Psoas muscle (tissue), 7 donors: ENCODE measurements at regions not wholly inside any gene's neighbourhood (a gene's known extent, or its start where the extent isn't known, plus 50 kb on each side); places are given as distances from the start of the nearest gene placed in this dataset.

Experiments
- ATAC-seq, 4 donors: fragments of 200-7000 bp; cut with Tn5 transposase; one replicate each; pipeline ENCODE4 v1.9.1; 2020; ENCODE audit warnings: moderate library complexity in 3 of 4, mild to moderate bottlenecking in 2 of 4
- DNase-seq, 2 donors: peaks; one replicate each; pipeline ENCODE4 v3.0.0-alpha.2; 2020
- H3K27ac ChIP-seq: fragments of 200-600 bp; one replicate; pipeline ENCODE4 v1.8.0; 2022
- H3K27me3 ChIP-seq, 3 donors: fragments of 200-600 bp in 1 of 3; one replicate each; pipeline versions ENCODE4 v1.6.1 to v1.8.0; 2013 to 2022; ENCODE audit warnings: low read length in 2 of 3, mild to moderate bottlenecking in 2 of 3, moderate library complexity in 1 of 3; ENCODE audit not compliant: insufficient read depth in 3 of 3
- H3K36me3 ChIP-seq, 2 donors: fragments of 200-600 bp in 1 of 2; one replicate each; pipeline versions ENCODE4 v1.6.1 to v1.8.0; 2013 to 2022; ENCODE audit warnings: low read depth in 1 of 2, mild to moderate bottlenecking in 1 of 2, moderate library complexity in 1 of 2; ENCODE audit not compliant: insufficient read depth in 1 of 2
- H3K4me1 ChIP-seq: fragments of 200-600 bp; one replicate; pipeline ENCODE4 v1.8.0; 2022
- H3K4me3 ChIP-seq: fragments of 200-600 bp; one replicate; pipeline ENCODE4 v1.8.0; 2022; ENCODE audit warnings: mild to moderate bottlenecking
- H3K9me3 ChIP-seq: fragments of 200-600 bp; one replicate; pipeline ENCODE4 v1.8.0; 2022
- WGBS, 3 donors: extraction: QIAGEN DNeasy Blood & Tissue Kit; methylation state at CpG; one replicate each; pipeline versions ENCODE4 v1.1.6 to v1.1.7; 2013; 5-methylcytosine and 5-hydroxymethylcytosine counted together
- intact Hi-C, 2 donors: fragments of 100-400 bp; cut with DNase I; formaldehyde crosslinking; loops; one replicate each; pipeline versions ENCODE4 v1.11.0 to v1.14.2; 2022
- TF ChIP-seq, protein P1 (sequence below): fragments of 200-600 bp; IDR thresholded peaks from one replicate; pipeline ENCODE4 v1.8.0; 2022; ENCODE audit warnings: antibody characterized with exemption
- donor health status: healthy with polysubstance abuse.
- donor health status: DM: no; HTN: no; CAD: no; lungs with moderate emphysema.
- donor health status: Bipolar disorder and iron deficiency.
- donor health status: healthy.
- donor health status: DM: yes; HTN: yes; CAD: no.
- donor health status: DM: no; HTN: no; CAD: no.
- donor health status: DM: yes; HTN: yes; CAD: no.

DNA sequence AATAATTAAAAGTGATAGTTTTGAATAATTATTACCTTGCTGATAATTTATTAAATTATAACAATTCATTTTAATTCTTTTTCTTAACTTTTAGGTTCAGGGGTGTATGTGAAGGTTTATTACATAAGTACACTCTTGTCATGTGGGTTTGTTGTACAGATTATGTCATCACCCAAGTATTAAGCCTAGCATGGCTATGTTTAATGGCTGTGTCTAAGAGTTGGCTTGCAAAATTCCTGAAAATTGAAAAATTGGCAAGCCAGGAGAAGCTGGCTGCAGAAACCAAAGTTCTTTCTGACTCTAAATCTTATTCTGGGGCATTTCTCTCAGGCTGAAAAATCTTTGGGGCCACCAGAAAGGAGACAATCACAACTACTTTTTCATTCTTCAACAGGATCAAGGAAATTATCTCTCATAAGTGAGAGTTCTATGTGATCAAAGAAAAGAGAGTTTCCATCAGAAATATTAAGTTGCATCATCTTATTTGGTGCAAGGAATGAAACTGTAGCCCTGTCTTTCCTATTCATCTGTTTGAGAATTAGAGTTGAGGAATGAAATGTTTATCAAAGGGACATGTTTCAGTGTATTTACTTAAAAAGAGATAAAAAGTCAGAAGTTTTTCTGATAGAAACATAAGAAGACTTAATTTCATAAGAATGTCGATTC is 412.1 kb upstream of the CDH2 start:
- no peak overlapping the region for H3K27ac ChIP-seq
- intact Hi-C loops, result no loop called here
- no peaks in the 10 kb centered on the region for H3K9me3 ChIP-seq
- no peak overlapping the region for H3K4me3 ChIP-seq
- ATAC-seq (no peak), DNase-seq (no peak)
- H3K4me1 ChIP-seq, result no peaks in the 10 kb centered on the region
- TF ChIP-seq, protein P1, sequence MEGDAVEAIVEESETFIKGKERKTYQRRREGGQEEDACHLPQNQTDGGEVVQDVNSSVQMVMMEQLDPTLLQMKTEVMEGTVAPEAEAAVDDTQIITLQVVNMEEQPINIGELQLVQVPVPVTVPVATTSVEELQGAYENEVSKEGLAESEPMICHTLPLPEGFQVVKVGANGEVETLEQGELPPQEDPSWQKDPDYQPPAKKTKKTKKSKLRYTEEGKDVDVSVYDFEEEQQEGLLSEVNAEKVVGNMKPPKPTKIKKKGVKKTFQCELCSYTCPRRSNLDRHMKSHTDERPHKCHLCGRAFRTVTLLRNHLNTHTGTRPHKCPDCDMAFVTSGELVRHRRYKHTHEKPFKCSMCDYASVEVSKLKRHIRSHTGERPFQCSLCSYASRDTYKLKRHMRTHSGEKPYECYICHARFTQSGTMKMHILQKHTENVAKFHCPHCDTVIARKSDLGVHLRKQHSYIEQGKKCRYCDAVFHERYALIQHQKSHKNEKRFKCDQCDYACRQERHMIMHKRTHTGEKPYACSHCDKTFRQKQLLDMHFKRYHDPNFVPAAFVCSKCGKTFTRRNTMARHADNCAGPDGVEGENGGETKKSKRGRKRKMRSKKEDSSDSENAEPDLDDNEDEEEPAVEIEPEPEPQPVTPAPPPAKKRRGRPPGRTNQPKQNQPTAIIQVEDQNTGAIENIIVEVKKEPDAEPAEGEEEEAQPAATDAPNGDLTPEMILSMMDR, result no peak
- no peaks in the 10 kb centered on the region for H3K36me3 ChIP-seq
- WGBS, 3 donors, result 89 to 95% (median 89%) methylated on average over 1 of the region's 1 CpG
- no peaks in the 10 kb centered on the region for H3K27me3 ChIP-seq

DNA sequence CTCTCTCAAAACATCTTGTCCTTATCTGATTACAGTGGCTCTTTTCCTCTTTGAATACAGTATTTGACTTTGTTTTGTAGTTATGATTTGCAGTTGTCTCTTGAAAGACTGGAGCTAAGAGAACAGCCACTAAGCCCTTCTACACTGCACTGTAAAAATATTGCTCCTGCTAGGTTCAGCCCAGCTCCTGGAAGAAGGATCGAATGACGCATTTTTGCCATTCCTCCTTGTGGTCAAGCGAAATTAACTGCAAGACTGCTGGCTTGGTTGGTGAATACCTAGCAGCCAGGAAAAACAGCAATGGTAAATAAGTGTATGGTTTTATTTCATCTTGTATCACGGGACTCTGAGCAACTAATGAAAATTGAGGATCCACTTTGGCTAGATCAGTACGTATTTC is 407.8 kb upstream of the CDH2 start:
- 29 to 48% (median 37%) methylated on average over 5 of the region's 5 CpGs for WGBS, 3 donors
- no peaks in the 10 kb centered on the region for H3K27me3 ChIP-seq
- H3K4me1 ChIP-seq, result no peaks in the 10 kb centered on the region
- ATAC-seq (no peak), DNase-seq (no peak)
- TF ChIP-seq, protein P1, result no peak
- intact Hi-C loops, result no loop called here
- no peaks in the 10 kb centered on the region for H3K36me3 ChIP-seq
- no peak overlapping the region for H3K4me3 ChIP-seq
- H3K9me3 ChIP-seq, result no peaks in the 10 kb centered on the region
- H3K27ac ChIP-seq, result no peak overlapping the region

DNA sequence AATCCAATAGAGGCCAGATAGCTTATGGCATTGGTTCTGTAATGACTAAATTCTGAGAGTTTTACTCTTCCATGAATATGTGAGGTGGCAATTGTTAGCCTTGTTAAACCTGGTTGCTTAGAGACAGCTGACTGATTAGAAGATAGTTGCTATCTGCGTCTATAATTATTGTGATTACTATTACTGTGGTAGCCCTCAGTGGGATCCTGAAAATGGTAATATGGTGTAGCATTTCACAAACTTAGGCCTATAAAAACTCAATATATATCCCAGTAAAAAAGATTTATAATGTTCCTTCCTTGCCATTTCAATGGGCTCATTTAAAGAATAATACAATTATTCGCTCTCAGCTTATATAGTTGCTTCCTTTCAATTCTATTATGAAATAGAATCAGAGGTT is 405.8 kb upstream of the CDH2 start:
- Histone ChIP-seq H3K27me3 (no peaks in the 10 kb centered on the region), H3K27ac (no peak overlapping the region), H3K9me3 (no peaks in the 10 kb centered on the region), H3K4me3 (no peak overlapping the region), H3K36me3 (no peaks in the 10 kb centered on the region), H3K4me1 (no peaks in the 10 kb centered on the region)
- 88 to 91% (median 89%) methylated on average over 2 of the region's 2 CpGs for WGBS, 3 donors
- intact Hi-C loops, result no loop called here
- TF ChIP-seq, protein P1, result no peak
- no peak for DNase-seq
- ATAC-seq, result no peak

DNA sequence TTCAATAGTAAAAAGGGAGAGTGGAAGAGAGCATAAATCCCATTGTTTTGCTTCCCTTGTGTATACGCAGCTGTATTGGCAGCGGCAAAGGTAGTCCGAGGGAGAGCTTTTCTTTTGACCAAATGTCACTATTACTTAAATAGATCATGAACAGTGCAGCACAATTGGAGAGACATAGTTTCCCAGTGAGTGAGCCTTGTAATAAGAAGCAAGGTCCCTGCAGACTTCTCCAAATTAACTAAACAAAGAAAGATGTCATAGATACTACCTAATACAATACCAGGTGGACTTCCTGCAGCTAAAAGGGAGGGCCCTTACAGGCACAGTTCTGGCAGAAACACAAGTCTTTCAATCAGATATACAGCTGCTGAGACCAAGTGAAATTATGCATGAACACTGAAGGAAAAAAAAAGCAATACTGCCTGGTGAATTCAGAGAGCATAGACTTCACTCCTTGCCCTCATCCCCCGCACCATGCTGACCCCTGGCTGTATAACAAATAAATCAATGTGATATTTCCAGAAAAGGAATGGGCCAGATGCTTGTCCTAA is 404.7 kb upstream of the CDH2 start:
- H3K27ac ChIP-seq, result no peak overlapping the region
- no peaks in the 10 kb centered on the region for H3K27me3 ChIP-seq
- intact Hi-C loops, result no loop called here
- TF ChIP-seq, protein P1, result no peak
- no peaks in the 10 kb centered on the region for H3K4me1 ChIP-seq
- H3K4me3 ChIP-seq, result no peak overlapping the region
- H3K36me3 ChIP-seq, result no peaks in the 10 kb centered on the region
- no peaks in the 10 kb centered on the region for H3K9me3 ChIP-seq
- ATAC-seq (no peak), DNase-seq (no peak)
- 33 to 42% (median 35%) methylated on average over 4 of the region's 4 CpGs for WGBS, 3 donors

DNA sequence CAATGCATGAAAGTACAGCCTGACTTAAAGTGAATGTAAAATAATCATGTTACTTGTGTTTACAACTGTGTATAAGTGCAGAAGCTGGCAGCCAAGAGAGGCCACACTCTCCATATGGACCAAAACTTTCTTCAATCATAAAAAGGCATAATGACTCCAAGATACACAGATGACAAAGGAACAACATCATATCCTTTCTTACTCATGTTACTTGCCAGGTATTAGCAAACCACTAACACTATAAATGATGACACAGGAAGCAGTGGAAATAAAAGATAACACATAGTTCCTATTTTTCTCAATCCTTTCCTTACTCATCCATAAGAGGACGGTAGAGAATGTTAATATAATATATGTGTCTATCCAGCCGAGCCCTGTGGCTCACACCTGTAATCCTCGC is 400.0 kb upstream of the CDH2 start:
- TF ChIP-seq, protein P1, result no peak
- intact Hi-C loops, result no loop called here
- no peak for ATAC-seq

More for the DNA sequence above, 400.0 kb upstream of the CDH2 start:
- no peaks in the 10 kb centered on the region for H3K36me3 ChIP-seq
- H3K27me3 ChIP-seq, result no peaks in the 10 kb centered on the region
- H3K4me1 ChIP-seq, result no peaks in the 10 kb centered on the region
- no peak overlapping the region for H3K4me3 ChIP-seq
- H3K9me3 ChIP-seq, result no peaks in the 10 kb centered on the region
- 85 to 92% (median 90%) methylated on average over 3 of the region's 3 CpGs for WGBS, 3 donors
- no peak for DNase-seq
- H3K27ac ChIP-seq, result no peak overlapping the region
